Suppressor macrophage (primary cell): ENCODE measurements at regions not wholly inside any gene's neighbourhood (a gene's known extent, or its start where the extent isn't known, plus 50 kb on each side); places are given as distances from the start of the nearest gene placed in this dataset.
"Not testable (repeated sequence)": the region's sequence is repeated elsewhere in the genome, so short reads cannot be mapped to it uniquely, and the experiment has no call there.

Experiments
- DNase-seq, 4 experiments: peaks; one replicate each; pipeline ENCODE4 v3.0.0-alpha.2; 2020 to 2022

- DNase-seq: no peak
Observed at GRCh38 chr2:56811401-56811800, 627.6 kb downstream of the CCDC85A start.

- DNase-seq: no peak
Observed at GRCh38 chr2:56812432-56812831, 628.6 kb downstream of the CCDC85A start.

DNA sequence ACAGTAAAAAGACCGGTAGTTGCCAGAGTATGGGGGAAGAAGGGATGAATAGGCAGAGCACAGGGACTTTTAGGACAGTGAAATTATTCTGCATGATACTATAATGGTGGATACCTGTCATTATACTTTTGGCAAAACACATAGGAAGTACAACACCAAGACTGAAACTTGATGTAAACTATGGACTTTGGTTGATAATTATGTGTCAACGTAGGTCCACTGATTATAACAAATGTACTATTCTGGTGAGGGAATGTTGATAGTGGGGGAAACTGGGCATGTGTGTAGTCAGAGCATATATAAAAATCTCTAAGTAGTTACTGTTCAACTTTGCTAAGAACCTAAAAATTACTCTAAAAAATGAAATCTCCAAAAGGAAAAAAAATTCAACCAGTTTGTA is 629.7 kb downstream of the CCDC85A start:
- DNase-seq: no peak

DNA sequence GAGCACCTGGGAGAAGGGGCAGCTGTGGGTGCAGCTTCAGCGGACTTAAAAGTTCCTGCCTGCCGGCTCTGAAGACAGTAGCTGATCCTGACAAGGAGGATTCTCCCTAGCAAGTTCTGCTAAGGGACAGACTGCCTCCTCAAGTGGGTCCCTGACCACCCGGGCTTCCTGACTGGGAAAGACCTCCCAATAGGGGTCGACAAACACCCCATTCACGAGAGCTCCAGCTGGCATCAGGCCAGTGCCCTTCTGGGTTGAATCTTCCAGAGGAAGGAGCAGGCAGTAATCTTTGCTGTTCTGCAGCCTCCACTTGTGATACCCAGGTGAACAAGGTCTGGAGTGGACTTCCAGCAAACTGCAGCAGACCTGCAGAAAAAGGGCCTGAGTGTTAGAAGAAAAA is 632.9 kb downstream of the CCDC85A start:
- DNase-seq: no peak

DNA sequence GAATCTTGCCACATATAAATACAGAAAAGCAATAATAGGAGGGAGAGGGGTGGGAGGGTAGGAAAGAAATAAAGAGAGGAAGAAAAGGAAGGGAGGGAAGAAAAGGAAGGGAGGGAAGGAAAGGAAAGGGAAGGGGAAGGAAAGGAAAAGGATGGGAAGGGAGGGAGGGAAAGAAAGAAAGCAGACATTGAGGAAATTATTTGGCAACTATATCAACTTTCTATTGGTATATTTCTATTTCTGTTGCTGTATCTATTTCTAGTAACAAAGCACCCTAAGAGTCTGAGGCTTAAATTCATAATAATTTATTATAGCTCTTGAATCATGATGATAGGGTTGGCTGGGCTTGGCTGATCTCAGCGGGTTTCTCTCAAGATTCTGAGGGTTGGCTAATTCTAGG is 648.0 kb downstream of the CCDC85A start:
- DNase-seq: no peak

- DNase-seq: no peak
Observed at GRCh38 chr2:56834686-56835085, 650.9 kb downstream of the CCDC85A start.

DNA sequence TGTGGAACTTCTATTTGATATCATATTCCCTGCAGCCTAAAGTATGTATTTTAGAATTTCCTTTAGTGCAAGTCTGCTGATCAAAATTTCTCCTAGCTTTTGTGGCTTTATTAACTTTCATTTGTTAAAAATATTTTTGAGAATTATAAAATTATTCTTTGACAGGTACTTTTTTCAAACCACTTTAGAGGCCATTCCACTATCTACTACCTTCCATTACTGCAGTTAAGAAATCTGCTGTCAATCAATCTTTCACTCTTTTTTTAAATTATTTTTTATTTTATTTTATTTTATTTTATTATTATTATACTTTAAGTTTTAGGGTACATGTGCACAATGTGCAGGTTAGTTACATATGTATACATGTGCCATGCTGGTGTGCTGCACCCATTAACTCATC is 656.2 kb downstream of the CCDC85A start:
- DNase-seq: not testable (repeated sequence)

DNA sequence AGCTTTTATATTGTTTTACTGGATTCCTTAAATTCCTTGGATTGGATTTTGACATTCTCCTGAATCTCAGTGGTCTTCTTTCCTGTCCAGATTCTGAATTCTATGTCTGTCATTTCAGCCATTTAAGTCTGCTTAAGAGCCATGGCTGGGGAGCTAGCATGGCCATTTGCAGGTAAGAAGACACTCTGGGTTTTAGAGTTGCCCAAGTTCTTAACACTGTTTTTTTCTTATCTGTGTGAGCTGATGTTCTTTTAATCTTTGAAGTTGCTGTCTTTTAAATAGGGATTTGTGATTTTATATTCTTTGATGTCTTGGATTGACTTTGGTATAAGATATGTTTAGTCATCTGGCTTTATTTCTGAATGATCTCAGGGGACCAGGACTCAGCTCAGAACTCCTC is 677.2 kb downstream of the CCDC85A start:
- DNase-seq: no peak

DNA sequence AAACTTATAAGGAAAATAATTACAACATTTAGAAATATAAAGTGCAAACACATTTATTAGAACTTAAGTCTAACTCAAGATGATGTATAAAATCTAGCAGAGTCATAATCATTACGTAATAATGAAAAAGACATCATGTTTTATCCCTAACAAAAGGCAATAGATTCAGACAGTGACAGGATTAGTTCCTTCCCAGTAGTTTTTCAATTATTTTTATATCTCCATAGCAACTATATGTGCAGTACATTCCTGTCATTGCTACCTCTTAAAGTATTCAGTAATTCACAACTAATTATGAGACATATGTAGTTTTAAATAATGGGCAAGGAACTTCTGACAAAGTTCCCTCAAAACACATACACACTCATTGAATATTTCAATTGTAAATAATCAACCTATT is 687.9 kb downstream of the CCDC85A start:
- DNase-seq: no peak

GRCh38 chr2:56874717-56875116 is 690.9 kb downstream of the CCDC85A start:
- DNase-seq: no peak

DNA sequence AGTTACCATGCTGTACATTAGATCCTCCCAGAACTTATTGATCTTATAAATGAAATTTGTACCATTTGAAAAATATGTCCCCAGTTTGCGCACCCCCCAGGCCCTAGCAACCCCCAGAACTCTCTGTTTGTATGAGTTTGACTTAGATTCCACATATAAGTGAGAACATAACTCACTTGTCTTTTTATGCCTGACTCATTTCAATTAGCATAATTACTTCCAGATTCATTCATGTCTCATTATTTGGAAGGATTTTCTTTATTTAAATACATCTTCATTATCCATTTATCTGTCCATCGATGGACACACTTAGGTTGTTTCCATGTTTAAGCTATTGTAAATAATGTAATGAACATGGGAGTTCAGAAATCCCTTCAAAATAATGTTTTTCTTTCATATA is 705.9 kb downstream of the CCDC85A start:
- no peak for DNase-seq

- no peak for DNase-seq
Observed at GRCh38 chr2:56892382-56892781, 708.6 kb downstream of the CCDC85A start.

- no peak for DNase-seq
Observed at GRCh38 chr2:56898986-56899385, 715.2 kb downstream of the CCDC85A start.

DNA sequence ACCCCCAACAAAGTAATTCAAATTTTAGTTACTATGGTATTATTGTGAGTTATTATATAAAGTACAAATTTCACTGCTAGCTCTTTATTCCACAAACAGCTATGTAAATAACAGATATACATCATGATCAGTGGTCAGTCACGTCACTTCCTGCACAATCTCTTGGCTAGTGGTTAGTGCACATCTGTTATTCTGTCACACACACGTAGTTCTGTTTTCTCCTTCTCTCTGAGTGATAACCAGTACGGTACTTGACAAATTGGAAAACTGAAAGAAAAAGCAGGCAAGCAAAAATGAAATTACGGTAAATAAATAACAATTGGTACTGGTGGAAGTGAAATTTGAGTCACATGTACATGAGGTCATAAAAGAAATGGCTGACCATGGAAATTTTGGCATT is 728.7 kb downstream of the CCDC85A start:
- DNase-seq: no peak

GRCh38 chr2:56918790-56919189 is 735.0 kb downstream of the CCDC85A start:
- no peak for DNase-seq

GRCh38 chr2:56933976-56934375 is 750.2 kb downstream of the CCDC85A start:
- no peak for DNase-seq

GRCh38 chr2:56934866-56935265 is 751.1 kb downstream of the CCDC85A start:
- no peak for DNase-seq

GRCh38 chr2:56940054-56940453 is 756.3 kb downstream of the CCDC85A start:
- DNase-seq: no peak

GRCh38 chr2:56952871-56953270 is 769.1 kb downstream of the CCDC85A start:
- no peak for DNase-seq

GRCh38 chr2:56960581-56960980 is 776.8 kb downstream of the CCDC85A start:
- no peak for DNase-seq

DNA sequence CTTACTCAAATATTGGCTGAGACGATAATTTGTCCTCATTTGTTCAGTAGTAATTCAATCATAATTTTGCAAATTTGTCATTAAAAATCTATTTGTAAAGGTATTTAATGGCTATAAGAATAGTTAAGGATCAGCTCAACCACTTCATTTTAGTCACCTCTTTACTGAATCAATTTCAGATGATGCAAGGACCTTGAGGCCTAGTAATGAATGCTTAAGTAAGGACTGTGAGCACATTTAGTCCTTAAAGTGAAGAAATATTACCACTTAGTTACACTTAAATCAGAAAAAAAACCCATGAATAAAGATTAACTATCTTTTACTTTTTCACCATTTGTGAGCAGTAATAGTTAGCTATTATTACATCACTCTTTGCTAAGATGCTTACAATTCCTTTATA is 778.9 kb downstream of the CCDC85A start:
- no peak for DNase-seq

GRCh38 chr2:56969513-56969912 is 785.7 kb downstream of the CCDC85A start:
- DNase-seq: no peak

- DNase-seq: no peak
Observed at GRCh38 chr2:56971383-56971974, 787.7 kb downstream of the CCDC85A start.

DNA sequence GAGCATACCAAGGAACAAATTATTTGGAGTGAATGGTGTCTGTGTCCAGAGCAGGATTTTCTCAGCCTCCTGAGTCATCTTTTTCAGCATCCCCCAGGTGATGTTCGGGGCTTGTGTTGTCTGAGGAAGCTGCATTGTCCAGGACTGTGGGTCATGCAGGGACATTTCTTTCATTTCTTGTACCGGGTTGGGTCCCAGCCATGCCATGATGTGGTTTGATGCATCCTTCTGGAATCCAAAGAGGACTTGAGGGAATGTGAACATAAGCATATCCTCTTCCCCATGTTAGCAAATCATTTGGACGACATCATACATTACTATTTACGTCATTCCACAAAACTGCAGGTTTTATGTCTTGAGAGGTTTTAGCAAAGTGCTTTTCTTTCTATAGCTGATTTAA is 797.8 kb downstream of the CCDC85A start:
- no peak for DNase-seq

DNA sequence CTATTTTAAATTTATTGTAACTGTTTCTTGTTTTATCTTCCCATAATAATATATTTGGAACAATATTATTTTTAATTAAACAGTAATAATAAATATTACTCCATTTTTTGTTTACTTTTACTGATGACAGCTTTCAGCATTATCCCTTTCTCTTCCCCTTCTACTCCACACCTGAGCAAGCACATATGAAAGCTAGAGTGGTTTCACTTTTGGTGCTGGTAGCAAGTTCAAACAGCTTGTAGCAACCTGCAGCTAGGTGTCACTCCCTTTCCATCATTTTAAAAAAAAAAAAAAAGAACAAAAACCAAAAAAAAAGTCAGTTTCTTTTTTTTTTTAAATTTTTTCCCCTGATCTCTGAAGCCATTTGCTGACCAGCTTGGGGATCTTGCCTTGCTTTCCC is 801.8 kb downstream of the CCDC85A start:
- no peak for DNase-seq

- no peak for DNase-seq
Observed at GRCh38 chr2:57022496-57022895, 838.7 kb downstream of the CCDC85A start.
